ENCODE measurements at regions not wholly inside any gene's neighbourhood (a gene's known extent, or its start where the extent isn't known, plus 50 kb on each side); places are given as distances from the start of the nearest gene placed in this dataset.
A peak's percentile ranks its signal among the peaks of the same experiment; 100 is the strongest.

DNA sequence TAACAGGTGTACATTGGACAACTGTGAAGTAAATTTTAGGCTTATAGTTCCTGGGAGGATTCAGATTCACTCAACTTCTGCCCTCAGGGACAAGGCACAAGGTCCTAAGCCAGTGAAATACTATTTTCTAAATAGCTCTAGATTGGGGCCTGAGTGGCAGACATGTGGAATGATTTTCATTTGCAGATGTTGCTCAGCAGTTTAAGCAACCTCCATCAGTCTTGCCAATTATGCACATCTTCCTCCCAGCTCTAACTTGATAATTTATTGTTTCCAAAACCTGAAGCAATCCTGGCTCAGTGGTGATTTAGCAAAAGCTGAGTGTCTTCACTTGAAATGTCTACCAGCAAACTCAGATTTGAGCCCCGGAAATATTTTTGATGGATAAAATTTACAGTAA is 116.2 kb downstream of the SCP2D1 start:
- peaks cover 4% of the 10 kb centered on the region for H3K27me3 Mint-ChIP-seq (ENCODE audit: insufficient read depth, low read depth)
- Histone ChIP-seq H3F3A (ENCODE audit: low read depth) (no peaks in the 10 kb centered on the region), H3K9ac (no peak overlapping the region), H3K4me3 (no peak overlapping the region), H2AFZ (replicated peaks) (no peak overlapping the region), H3K4me2 (no peak overlapping the region), H3K9me3 (ENCODE audit: low read depth) (no peaks in the 10 kb centered on the region), H3K4me1 (no peaks in the 10 kb centered on the region), H3K27ac (no peak overlapping the region), H4K20me1 (ENCODE audit: low read depth) (no peaks in the 10 kb centered on the region), H3K36me3 (no peaks in the 10 kb centered on the region), H3K79me2 (ENCODE audit: low read depth) (no peaks in the 10 kb centered on the region), H3K27me3 (no peaks in the 10 kb centered on the region)
- H3K4me3 Mint-ChIP-seq, result no peak overlapping the region
- TF ChIP-seq, protein P1, sequence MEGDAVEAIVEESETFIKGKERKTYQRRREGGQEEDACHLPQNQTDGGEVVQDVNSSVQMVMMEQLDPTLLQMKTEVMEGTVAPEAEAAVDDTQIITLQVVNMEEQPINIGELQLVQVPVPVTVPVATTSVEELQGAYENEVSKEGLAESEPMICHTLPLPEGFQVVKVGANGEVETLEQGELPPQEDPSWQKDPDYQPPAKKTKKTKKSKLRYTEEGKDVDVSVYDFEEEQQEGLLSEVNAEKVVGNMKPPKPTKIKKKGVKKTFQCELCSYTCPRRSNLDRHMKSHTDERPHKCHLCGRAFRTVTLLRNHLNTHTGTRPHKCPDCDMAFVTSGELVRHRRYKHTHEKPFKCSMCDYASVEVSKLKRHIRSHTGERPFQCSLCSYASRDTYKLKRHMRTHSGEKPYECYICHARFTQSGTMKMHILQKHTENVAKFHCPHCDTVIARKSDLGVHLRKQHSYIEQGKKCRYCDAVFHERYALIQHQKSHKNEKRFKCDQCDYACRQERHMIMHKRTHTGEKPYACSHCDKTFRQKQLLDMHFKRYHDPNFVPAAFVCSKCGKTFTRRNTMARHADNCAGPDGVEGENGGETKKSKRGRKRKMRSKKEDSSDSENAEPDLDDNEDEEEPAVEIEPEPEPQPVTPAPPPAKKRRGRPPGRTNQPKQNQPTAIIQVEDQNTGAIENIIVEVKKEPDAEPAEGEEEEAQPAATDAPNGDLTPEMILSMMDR (IDR thresholded peaks at IDR 0.05), result no peak
- TF ChIP-seq EZH2phosphoT487 (IDR thresholded peaks at IDR 0.05) (no peak), EZH2 (IDR thresholded peaks at IDR 0.05) (no peak)
- no peaks in the 10 kb centered on the region for H3K4me1 Mint-ChIP-seq
- no peaks in the 10 kb centered on the region for H3K9me3 Mint-ChIP-seq
- DNase-seq (ENCODE audit: low spot score), result no peak
- no peaks in the 10 kb centered on the region for H3K36me3 Mint-ChIP-seq
- H3K27ac Mint-ChIP-seq, result no peak overlapping the region

DNA sequence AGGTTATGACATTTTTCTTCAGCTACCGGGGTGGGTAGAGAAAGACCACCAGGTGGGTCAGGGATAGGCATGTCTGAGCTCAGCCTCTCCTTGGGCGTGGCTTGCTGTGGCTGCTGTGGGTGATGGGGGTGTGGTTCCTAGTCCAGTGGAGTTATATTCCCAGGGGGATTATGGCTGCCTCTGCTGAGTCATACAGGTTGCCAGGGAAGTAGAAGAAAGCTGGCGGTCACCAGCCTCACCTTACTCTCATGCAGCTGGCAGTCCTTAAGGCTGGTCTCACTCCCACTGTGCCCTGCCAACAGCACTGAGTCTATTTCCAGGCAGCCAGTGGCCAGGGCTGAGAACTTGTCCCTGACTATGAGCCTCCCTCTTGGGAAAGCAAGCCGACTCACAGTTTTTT is 130.0 kb downstream of the SCP2D1 start:
- H3K27me3 Mint-ChIP-seq (ENCODE audit: insufficient read depth, low read depth), result peaks cover 11% of the 10 kb centered on the region
- no peaks in the 10 kb centered on the region for H3K79me2 ChIP-seq (ENCODE audit: low read depth)
- H3K9me3 Mint-ChIP-seq, result peaks cover 9% of the 10 kb centered on the region
- H3F3A ChIP-seq (ENCODE audit: low read depth), result no peaks in the 10 kb centered on the region
- DNase-seq (ENCODE audit: low spot score), result no peak
- H3K27ac Mint-ChIP-seq, result peak overlapping the region; percentile 55
- no peak overlapping the region for H3K27ac ChIP-seq
- no peaks in the 10 kb centered on the region for H3K9me3 ChIP-seq (ENCODE audit: low read depth)
- H3K27me3 ChIP-seq, result no peaks in the 10 kb centered on the region
- no peaks in the 10 kb centered on the region for H4K20me1 ChIP-seq (ENCODE audit: low read depth)
- H2AFZ ChIP-seq (replicated peaks), result no peak overlapping the region
- H3K4me1 ChIP-seq, result no peaks in the 10 kb centered on the region
- TF ChIP-seq, protein P1 (IDR thresholded peaks at IDR 0.05), result no peak
- TF ChIP-seq EZH2 (IDR thresholded peaks at IDR 0.05), result no peak
- no peak for TF ChIP-seq EZH2phosphoT487 (IDR thresholded peaks at IDR 0.05)
- H3K4me1 Mint-ChIP-seq, result no peaks in the 10 kb centered on the region
- no peak overlapping the region for H3K4me3 Mint-ChIP-seq
- H3K36me3 ChIP-seq, result no peaks in the 10 kb centered on the region
- H3K4me3 ChIP-seq, result no peak overlapping the region
- no peak overlapping the region for H3K9ac ChIP-seq
- H3K4me2 ChIP-seq, result no peak overlapping the region
- H3K36me3 Mint-ChIP-seq, result no peaks in the 10 kb centered on the region

DNA sequence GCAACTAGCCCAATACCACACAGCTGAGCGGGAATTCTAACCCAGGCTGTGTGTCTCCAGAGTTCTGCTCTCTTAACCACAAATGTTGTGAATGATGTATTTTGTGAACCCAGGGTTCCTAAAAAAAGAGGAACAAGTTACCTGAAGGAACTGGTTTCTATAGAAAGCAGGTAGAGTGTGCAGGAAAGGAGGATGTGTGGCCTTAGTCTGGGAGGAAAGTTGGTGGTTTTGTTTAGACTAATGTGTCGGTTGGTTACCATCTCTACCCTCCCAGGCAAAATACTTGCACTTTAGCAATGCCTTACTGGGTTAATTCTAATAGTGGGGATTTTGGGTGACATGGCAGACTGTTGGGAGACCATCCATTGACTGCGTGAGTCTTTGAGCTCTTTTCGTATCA is 143.3 kb downstream of the SCP2D1 start:
- Histone ChIP-seq H3K27me3 (no peaks in the 10 kb centered on the region), H3K27ac (no peak overlapping the region), H3K9me3 (ENCODE audit: low read depth) (no peaks in the 10 kb centered on the region), H3K9ac (no peak overlapping the region), H4K20me1 (ENCODE audit: low read depth) (no peaks in the 10 kb centered on the region), H3K79me2 (ENCODE audit: low read depth) (no peaks in the 10 kb centered on the region), H3K4me2 (no peak overlapping the region), H3K4me3 (no peak overlapping the region), H3K4me1 (peaks cover 4% of the 10 kb centered on the region), H3K36me3 (no peaks in the 10 kb centered on the region), H2AFZ (replicated peaks) (peak overlapping the region; percentile 63), H3F3A (ENCODE audit: low read depth) (no peaks in the 10 kb centered on the region)
- peaks cover 4% of the 10 kb centered on the region for H3K27me3 Mint-ChIP-seq (ENCODE audit: insufficient read depth, low read depth)
- TF ChIP-seq, protein P1 (IDR thresholded peaks at IDR 0.05), result no peak
- TF ChIP-seq EZH2phosphoT487 (IDR thresholded peaks at IDR 0.05) (no peak), EZH2 (IDR thresholded peaks at IDR 0.05) (no peak)
- H3K27ac Mint-ChIP-seq, result no peak overlapping the region
- H3K9me3 Mint-ChIP-seq, result peaks cover 4% of the 10 kb centered on the region
- no peaks in the 10 kb centered on the region for H3K4me1 Mint-ChIP-seq
- no peaks in the 10 kb centered on the region for H3K36me3 Mint-ChIP-seq
- H3K4me3 Mint-ChIP-seq, result no peak overlapping the region
- no peak for DNase-seq (ENCODE audit: low spot score)
